Caco-2 (cell line): ENCODE measurements at regions not wholly inside any gene's neighbourhood (a gene's known extent, or its start where the extent isn't known, plus 50 kb on each side); places are given as distances from the start of the nearest gene placed in this dataset.

Experiments
- BruUV-seq: library from RNA; stranded (reverse); fragments of 400-500 nt; replicated peaks from 2 replicates; lab custom pipeline; 2021; lab: Mats Ljungman, UMichigan
- CTCF ChIA-PET: fragments of 300-600 bp; sonication (Branson Sonifier 250); formaldehyde crosslinking; loops from one replicate; lab custom pipeline; 2022; ENCODE audit warnings: antibody characterized with exemption; lab: Charles Lee
- POLR2A ChIA-PET: fragments of 300-600 bp; sonication (Branson Sonifier 250); formaldehyde crosslinking; loops from one replicate; lab custom pipeline; 2022; ENCODE audit warnings: antibody characterized with exemption; lab: Charles Lee
- DNase-seq, 2 experiments: peaks; one replicate each; pipeline versions ENCODE4 v3.0.0 to v3.0.0-alpha.2; 2020 to 2022
- H3K27me3 ChIP-seq: replicated peaks from 2 replicates; pipeline ENCODE4 v1.6.0; 2011; ENCODE audit warnings: low read length; ENCODE audit not compliant: control insufficient read depth, insufficient read depth
- H3K36me3 ChIP-seq: 2 replicates; pipeline ENCODE4 v1.5.1; 2011; ENCODE audit warnings: low read length; ENCODE audit not compliant: control insufficient read depth, insufficient read depth
- H3K4me1 ChIP-seq: fragments of 250-450 bp; sonication (Bioruptor Pico); 2 replicates; pipeline ENCODE4 v1.5.1; 2020; ENCODE audit warnings: mild to moderate bottlenecking
- H3K4me3 ChIP-seq: 2 replicates; pipeline ENCODE4 v1.5.1; 2011; ENCODE audit warnings: low read depth, mild to moderate bottlenecking, control low read depth, low read length
- H3K9me3 ChIP-seq: fragments of 250-450 bp; sonication (Bioruptor Pico); 2 replicates; pipeline ENCODE4 v1.5.1; 2020; ENCODE audit warnings: mild to moderate bottlenecking, moderate library complexity
- H3K27ac Mint-ChIP-seq: one replicate; pipeline ENCODE4 v1.8.0; 2022; ENCODE audit warnings: mixed read lengths; ENCODE audit not compliant: unreplicated experiment
- H3K27me3 Mint-ChIP-seq: one replicate; pipeline ENCODE4 v1.8.0; 2022; ENCODE audit warnings: mixed read lengths; ENCODE audit not compliant: insufficient read depth, unreplicated experiment
- H3K36me3 Mint-ChIP-seq: one replicate; pipeline ENCODE4 v1.8.0; 2022; ENCODE audit warnings: mild to moderate bottlenecking, mixed read lengths; ENCODE audit not compliant: insufficient read depth, unreplicated experiment
- H3K4me1 Mint-ChIP-seq: one replicate; pipeline ENCODE4 v1.8.0; 2022; ENCODE audit warnings: low read depth, mixed read lengths; ENCODE audit not compliant: unreplicated experiment
- H3K4me3 Mint-ChIP-seq: one replicate; pipeline ENCODE4 v1.8.0; 2022; ENCODE audit warnings: mild to moderate bottlenecking, moderate library complexity, mixed read lengths; ENCODE audit not compliant: unreplicated experiment
- H3K9me3 Mint-ChIP-seq: one replicate; pipeline ENCODE4 v1.8.0; 2022; ENCODE audit warnings: mixed read lengths; ENCODE audit not compliant: unreplicated experiment
- intact Hi-C: fragments of 100-400 bp; cut with micrococcal nuclease; formaldehyde crosslinking; loops from one replicate; pipeline ENCODE4 v1.10.0; 2022; ENCODE audit not compliant: unreplicated experiment
- TF ChIP-seq, protein P1 (sequence below), 2 experiments: fragments of 200-600 bp in 1 of 2; IDR thresholded peaks; 1 replicate in 1 of 2; 2 replicates in 1 of 2; pipeline versions ENCODE4 v1.5.1 to v1.8.0; 2011 to 2022; ENCODE audit warnings: antibody characterized with exemption in 1 of 2, control low read depth in 1 of 2, inconsistent platforms in 1 of 2, low read depth in 1 of 2, low read length in 1 of 2, mild to moderate bottlenecking in 1 of 2, moderate library complexity in 1 of 2; ENCODE audit not compliant: insufficient read depth in 1 of 2, severe bottlenecking in 1 of 2, unreplicated experiment in 1 of 2

DNA sequence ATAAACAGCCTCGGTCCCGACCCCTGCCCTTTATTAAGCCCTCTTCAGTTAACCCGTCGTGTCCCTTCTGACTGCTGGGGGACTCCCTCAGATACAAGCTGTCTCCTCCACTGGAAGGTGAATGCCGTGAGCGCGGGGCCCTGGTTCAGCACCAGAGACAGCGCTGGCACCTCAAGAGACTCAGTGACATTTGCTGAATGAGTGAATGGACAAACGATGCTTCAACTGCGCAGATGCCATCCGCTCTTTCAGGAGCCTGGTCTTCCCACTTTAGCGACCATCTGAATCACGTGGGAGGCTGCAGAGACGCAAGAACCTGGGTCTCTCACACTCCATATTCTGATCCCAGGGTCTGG lies 92.6 kb upstream of the SFSWAP start:
- Histone ChIP-seq H3K36me3 (no peaks in the 10 kb centered on the region), H3K27me3 (no peaks in the 10 kb centered on the region), H3K4me3 (no peak overlapping the region), H3K9me3 (no peaks in the 10 kb centered on the region), H3K4me1 (no peaks in the 10 kb centered on the region)
- Mint-ChIP-seq H3K4me1 (no peaks in the 10 kb centered on the region), H3K9me3 (no peaks in the 10 kb centered on the region), H3K36me3 (no peaks in the 10 kb centered on the region), H3K27ac (no peak overlapping the region), H3K27me3 (peaks cover 29% of the 10 kb centered on the region), H3K4me3 (no peak overlapping the region)
- DNase-seq = peak in 1 of 2 experiments; percentile 44
- intact Hi-C loops = no loop called here
- TF ChIP-seq, protein P1, sequence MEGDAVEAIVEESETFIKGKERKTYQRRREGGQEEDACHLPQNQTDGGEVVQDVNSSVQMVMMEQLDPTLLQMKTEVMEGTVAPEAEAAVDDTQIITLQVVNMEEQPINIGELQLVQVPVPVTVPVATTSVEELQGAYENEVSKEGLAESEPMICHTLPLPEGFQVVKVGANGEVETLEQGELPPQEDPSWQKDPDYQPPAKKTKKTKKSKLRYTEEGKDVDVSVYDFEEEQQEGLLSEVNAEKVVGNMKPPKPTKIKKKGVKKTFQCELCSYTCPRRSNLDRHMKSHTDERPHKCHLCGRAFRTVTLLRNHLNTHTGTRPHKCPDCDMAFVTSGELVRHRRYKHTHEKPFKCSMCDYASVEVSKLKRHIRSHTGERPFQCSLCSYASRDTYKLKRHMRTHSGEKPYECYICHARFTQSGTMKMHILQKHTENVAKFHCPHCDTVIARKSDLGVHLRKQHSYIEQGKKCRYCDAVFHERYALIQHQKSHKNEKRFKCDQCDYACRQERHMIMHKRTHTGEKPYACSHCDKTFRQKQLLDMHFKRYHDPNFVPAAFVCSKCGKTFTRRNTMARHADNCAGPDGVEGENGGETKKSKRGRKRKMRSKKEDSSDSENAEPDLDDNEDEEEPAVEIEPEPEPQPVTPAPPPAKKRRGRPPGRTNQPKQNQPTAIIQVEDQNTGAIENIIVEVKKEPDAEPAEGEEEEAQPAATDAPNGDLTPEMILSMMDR (IDR thresholded peaks at IDR 0.05; ENCODE audit: insufficient read depth in 1 of 2, low read depth in 1 of 2, low read length in 1 of 2, severe bottlenecking in 1 of 2, unreplicated experiment in 1 of 2) = no peak
- ChIA-PET POLR2A (no interaction called here), CTCF (no interaction called here)
- no TSS peak for BruUV-seq

DNA sequence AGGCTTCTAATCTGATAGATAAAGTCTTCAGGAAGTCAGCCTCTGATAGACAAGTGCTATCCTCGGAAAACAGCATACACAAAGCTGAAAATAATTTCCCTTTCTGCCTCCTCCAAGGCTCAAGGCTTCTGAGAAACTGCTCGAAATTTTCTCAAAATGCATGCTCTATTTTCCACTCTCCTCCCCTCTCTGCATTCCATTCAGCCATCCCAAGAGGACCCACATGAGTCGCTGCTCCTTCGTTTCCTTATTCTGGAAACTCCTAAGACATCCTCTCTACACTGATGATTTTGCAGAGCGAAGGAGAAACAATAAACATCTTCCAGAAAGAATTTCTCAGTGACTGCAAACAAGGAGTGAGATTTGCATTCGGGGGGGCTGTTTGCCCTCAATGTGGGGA lies 92.2 kb upstream of the SFSWAP start:
- Mint-ChIP-seq H3K4me3 (no peak overlapping the region), H3K36me3 (no peaks in the 10 kb centered on the region), H3K27ac (no peak overlapping the region), H3K4me1 (no peaks in the 10 kb centered on the region), H3K27me3 (peaks cover 27% of the 10 kb centered on the region), H3K9me3 (no peaks in the 10 kb centered on the region)
- ChIA-PET CTCF (no interaction called here), POLR2A (no interaction called here)
- intact Hi-C loops = no loop called here
- no peaks in the 10 kb centered on the region for H3K36me3 ChIP-seq
- TF ChIP-seq, protein P1 (IDR thresholded peaks at IDR 0.05; ENCODE audit: insufficient read depth in 1 of 2, low read depth in 1 of 2, low read length in 1 of 2, severe bottlenecking in 1 of 2, unreplicated experiment in 1 of 2) = no peak
- no peaks in the 10 kb centered on the region for H3K4me1 ChIP-seq
- no TSS peak for BruUV-seq
- no peaks in the 10 kb centered on the region for H3K27me3 ChIP-seq
- no peak overlapping the region for H3K4me3 ChIP-seq
- no peak for DNase-seq
- no peaks in the 10 kb centered on the region for H3K9me3 ChIP-seq

DNA sequence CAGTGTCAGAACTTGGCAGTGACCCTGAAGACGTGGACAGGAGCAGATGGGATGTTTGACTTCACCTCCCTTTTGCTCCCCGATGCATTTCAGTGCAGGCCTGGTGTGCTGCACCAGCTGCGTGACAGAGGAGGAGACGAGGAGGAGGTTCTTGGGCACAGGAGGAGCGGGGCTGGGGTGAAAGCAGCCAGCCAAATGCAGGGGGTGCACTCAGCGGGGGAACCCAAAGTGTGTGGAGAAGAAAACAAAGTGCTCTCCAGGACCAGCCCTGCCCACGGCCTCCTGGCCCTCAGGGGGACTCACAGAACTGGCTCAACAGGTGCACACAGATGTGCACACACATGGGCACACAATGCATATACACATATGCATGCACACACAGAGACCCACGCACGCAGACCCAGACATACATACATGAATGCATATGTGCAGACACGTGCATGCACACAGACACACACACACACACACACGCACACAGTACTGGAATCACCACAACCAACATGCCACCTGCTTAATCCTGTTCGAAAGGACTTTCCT lies 91.7 kb upstream of the SFSWAP start:
- intact Hi-C loops = no loop called here
- POLR2A ChIA-PET = no interaction called here

More for the DNA sequence above, 91.7 kb upstream of the SFSWAP start:
- TF ChIP-seq, protein P1 (IDR thresholded peaks at IDR 0.05; ENCODE audit: insufficient read depth in 1 of 2, low read depth in 1 of 2, low read length in 1 of 2, severe bottlenecking in 1 of 2, unreplicated experiment in 1 of 2) = no peak
- no peaks in the 10 kb centered on the region for H3K9me3 ChIP-seq
- H3K4me3 ChIP-seq = no peak overlapping the region
- Mint-ChIP-seq H3K4me3 (no peak overlapping the region), H3K4me1 (no peaks in the 10 kb centered on the region), H3K27ac (no peak overlapping the region), H3K9me3 (no peaks in the 10 kb centered on the region), H3K27me3 (peaks cover 23% of the 10 kb centered on the region), H3K36me3 (no peaks in the 10 kb centered on the region)
- H3K27me3 ChIP-seq = no peaks in the 10 kb centered on the region
- DNase-seq = no peak
- no peaks in the 10 kb centered on the region for H3K4me1 ChIP-seq
- no peaks in the 10 kb centered on the region for H3K36me3 ChIP-seq
- no TSS peak for BruUV-seq
- CTCF ChIA-PET = no interaction called here
